ENCODE measurements at regions not wholly inside any gene's neighbourhood (a gene's known extent, or its start where the extent isn't known, plus 50 kb on each side); places are given as distances from the start of the nearest gene placed in this dataset.

DNA sequence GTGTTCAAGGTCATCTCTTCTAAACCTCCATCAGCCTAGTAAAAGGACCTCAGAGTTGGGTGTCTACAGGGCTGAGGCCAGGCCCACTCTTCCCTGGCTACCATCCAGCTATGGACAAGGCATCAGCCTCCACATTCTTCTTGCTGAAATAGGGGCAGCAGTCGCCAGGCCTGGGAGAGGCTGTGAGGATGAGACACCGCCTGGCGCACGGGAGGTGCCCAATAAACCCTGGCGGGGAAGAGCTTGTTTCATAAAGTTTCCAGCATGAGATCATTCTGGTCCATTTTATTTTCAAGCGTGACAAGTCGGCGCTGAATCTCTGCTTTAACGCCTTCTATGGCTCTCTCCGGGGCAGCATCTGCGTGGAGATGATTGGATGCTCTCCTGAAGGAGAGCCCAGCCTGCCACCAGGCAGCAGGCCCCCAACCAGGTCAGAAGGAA lies 153.4 kb downstream of the OLFM1 start:
- 74 to 85% methylated on average over 11 of the region's 11 CpGs for WGBS, 2 donors
- DNase-seq (ENCODE audit: low spot score in 2 of 2), result no peak
- no peak overlapping the region for H3K4me3 ChIP-seq (ENCODE audit: low read depth, poor library complexity, severe bottlenecking)
- TF ChIP-seq POLR2A (IDR thresholded peaks at IDR 0.05), result no peak
- intact Hi-C loops (cut with DNase I; ENCODE audit: low total_unique reads), result no loop called here

DNA sequence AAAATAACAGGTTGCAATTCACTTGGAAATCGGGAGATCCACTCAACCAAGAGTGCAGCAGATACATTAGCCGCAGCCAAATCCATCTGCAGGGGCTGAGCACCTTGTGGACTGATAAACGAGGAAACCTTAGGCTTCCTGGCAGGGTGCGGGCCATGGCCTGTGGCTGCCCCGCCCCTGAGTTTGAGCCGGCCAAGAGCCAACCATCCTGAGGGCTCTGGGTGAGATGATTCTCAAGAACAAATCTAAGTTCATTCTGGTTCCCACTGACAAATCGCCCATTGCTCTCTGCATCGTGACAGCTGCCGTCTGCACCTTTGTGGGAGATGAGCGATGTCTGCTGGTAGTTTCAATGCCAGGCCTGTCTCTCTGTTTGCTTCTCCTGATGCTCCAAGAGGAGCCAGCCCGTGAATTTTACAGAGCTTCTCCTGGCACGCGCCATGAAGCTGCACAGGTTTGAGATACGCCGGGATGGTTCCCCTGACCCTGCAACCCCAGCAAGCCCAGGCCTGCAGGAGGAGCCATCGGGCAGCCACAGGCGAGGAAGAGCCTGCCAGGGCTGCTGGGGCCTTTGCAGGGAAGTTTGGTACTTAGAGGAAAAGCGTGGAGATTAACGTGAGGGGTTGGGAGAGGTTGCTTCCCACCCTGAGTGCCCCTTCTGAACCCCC lies 154.0 kb downstream of the OLFM1 start:
- TF ChIP-seq, protein P1, sequence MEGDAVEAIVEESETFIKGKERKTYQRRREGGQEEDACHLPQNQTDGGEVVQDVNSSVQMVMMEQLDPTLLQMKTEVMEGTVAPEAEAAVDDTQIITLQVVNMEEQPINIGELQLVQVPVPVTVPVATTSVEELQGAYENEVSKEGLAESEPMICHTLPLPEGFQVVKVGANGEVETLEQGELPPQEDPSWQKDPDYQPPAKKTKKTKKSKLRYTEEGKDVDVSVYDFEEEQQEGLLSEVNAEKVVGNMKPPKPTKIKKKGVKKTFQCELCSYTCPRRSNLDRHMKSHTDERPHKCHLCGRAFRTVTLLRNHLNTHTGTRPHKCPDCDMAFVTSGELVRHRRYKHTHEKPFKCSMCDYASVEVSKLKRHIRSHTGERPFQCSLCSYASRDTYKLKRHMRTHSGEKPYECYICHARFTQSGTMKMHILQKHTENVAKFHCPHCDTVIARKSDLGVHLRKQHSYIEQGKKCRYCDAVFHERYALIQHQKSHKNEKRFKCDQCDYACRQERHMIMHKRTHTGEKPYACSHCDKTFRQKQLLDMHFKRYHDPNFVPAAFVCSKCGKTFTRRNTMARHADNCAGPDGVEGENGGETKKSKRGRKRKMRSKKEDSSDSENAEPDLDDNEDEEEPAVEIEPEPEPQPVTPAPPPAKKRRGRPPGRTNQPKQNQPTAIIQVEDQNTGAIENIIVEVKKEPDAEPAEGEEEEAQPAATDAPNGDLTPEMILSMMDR (IDR thresholded peaks at IDR 0.05), result no peak
- TF ChIP-seq POLR2A (IDR thresholded peaks at IDR 0.05), result no peak
- WGBS, 2 donors, result 45 to 51% methylated on average over 19 of the region's 19 CpGs
- no peak for DNase-seq (ENCODE audit: low spot score in 2 of 2)
- no peak overlapping the region for H3K4me3 ChIP-seq (ENCODE audit: low read depth, poor library complexity, severe bottlenecking)
- intact Hi-C loops (cut with DNase I; ENCODE audit: low total_unique reads), result no loop called here

DNA sequence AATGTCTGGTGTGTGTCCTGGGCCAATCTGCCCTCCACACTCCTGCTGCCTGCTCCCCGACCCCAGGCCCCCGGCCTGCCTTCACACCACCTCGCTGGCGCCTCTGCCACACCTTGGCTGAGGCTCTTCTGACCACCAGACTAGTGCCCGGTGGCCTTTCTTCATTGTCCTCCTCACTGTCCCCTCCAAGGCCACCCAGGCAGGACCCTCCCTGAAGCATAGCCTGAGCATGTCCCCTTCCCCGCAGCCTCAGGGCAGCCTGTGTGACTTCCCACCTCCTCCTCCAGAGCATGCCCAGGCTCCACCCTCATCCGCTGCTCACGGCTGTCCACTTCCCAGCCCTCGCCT lies 154.6 kb downstream of the OLFM1 start:
- no peak overlapping the region for H3K4me3 ChIP-seq (ENCODE audit: low read depth, poor library complexity, severe bottlenecking)
- TF ChIP-seq, protein P1 (IDR thresholded peaks at IDR 0.05), result no peak
- no peak for TF ChIP-seq POLR2A (IDR thresholded peaks at IDR 0.05)
- 77 to 78% methylated on average over 9 of the region's 9 CpGs for WGBS, 2 donors
- intact Hi-C loops (cut with DNase I; ENCODE audit: low total_unique reads), result no loop called here
- DNase-seq (ENCODE audit: low spot score in 2 of 2), result no peak

DNA sequence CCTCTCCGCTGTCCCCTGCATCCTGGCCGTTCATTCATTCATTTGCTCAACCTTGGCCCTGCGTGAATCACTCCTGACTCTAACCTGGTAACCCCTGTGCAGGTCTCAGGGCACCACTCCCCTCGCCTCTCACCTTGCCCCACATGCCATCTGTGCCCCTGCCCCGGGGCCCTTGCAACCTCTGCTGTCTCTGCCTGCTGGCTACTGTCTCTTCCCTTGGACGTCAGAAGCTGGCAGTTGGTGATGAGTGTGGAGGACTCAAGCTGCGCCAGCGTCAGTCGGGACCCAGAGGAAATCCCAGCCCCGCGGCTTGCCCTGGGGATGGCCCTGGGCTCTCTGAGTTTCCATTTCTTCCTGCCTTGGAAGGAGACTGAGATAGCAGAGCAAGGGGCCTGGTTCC lies 154.9 kb downstream of the OLFM1 start:
- WGBS, 2 donors, result 77 to 78% methylated on average over 11 of the region's 11 CpGs
- no peak overlapping the region for H3K4me3 ChIP-seq (ENCODE audit: low read depth, poor library complexity, severe bottlenecking)
- TF ChIP-seq POLR2A (IDR thresholded peaks at IDR 0.05), result no peak
- intact Hi-C loops (cut with DNase I; ENCODE audit: low total_unique reads), result no loop called here
- no peak for DNase-seq (ENCODE audit: low spot score in 2 of 2)

DNA sequence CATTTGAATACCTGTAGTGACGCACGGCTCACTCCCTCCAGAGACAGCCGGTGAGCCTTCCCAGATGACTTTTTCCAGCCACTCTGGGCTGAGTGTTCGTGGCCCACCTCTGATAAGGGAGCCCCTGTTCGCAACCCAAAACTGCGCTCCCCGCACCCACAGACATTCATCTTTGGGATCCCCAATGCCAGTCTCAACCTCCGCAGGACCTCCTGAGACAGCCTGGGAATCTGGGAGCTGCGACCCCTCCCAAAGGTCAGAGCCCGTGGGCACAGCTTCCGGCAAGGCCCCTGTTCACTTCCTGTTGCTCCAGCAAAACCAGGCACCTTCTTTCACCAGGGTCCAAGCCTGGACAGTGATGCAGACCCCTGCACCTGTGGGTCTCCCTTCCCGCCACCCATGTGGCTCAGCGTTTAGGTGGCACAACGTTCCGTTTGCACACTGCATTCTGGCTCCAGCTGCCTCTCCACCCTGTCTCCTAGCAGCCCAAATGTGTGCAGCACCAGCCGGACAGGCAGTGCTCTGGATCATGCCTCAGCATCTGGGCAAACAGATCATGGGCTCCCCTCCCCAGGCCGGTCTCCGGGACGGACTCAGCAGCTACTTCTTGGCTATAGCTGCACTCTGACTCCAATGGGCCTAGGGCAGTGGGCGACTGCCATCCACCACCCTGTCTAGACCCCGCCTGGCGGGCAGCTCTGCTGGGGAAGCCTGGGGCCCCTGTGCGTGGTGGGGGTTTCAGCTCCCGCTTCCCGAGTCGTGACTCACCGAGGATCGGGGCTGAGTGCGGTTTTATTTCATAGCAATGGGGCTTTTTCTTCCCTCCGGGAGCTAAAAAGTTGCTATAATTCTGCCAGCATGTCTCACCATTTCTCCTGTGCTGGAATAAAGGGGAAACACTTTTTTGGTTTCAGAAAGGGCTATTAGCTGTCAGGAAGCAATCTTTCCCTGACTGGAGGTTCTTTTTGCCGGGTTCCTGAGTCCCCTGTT lies 156.0 kb downstream of the OLFM1 start:
- TF ChIP-seq, protein P1 (IDR thresholded peaks at IDR 0.05), result no peak
- no peak for TF ChIP-seq POLR2A (IDR thresholded peaks at IDR 0.05)
- WGBS, 2 donors, result 49 to 60% methylated on average over 24 to 31 of the region's 31 CpGs
- no peak for DNase-seq (ENCODE audit: low spot score in 2 of 2)
- no peak overlapping the region for H3K4me3 ChIP-seq (ENCODE audit: low read depth, poor library complexity, severe bottlenecking)
- intact Hi-C loops (cut with DNase I; ENCODE audit: low total_unique reads), result no loop called here

DNA sequence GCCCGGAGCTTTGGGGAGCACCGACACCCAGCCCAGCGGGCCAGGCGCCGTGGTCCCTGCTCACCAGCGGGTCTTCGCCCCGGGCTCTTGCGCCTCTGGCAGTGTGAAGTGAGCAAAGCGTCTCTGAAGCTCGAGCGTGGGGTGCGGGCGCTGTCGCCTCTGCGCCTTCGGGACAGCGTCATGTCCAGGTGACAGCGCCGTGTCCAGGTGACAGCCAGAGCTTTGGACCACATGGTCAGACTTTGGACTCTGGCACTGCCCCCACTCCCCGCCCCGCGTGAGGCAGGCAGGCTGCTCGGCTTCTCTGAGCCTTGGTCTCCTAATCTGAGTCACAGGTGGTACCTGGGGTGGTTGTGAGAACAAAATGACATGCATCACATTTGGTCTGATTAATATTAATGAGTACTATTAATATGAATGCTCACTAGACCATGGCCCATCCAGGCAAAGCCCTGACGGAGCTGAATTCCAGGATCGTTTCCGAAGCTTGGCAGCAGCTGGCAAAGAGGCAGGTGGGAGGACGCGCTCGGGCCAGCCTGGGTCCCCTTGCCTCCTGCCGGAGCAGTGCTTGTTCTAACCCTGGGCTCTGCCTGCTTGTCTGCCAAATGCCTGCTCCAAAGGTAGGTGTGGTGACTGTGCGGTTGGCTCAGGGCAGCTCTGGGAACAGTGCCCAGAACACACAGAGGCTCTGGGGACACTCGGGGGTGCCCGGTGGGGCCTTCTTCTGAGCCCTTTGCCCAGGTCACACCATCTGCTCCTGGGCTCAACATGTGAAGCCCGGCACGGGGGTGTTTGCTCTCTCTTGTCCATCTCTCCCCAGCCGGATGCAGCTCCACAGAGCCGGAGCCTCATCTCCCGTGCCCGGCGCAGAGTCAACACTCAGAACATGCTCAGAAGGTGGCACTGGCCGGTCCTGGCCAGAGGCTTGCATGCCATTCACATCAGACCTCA lies 157.1 kb downstream of the OLFM1 start:
- WGBS, 2 donors, result 54 to 61% methylated on average over 31 to 38 of the region's 42 CpGs
- intact Hi-C loops (cut with DNase I; ENCODE audit: low total_unique reads), result no loop called here
- DNase-seq (ENCODE audit: low spot score in 2 of 2), result no peak
- TF ChIP-seq, protein P1 (IDR thresholded peaks at IDR 0.05), result no peak
- TF ChIP-seq POLR2A (IDR thresholded peaks at IDR 0.05), result no peak
- H3K4me3 ChIP-seq (ENCODE audit: low read depth, poor library complexity, severe bottlenecking), result no peak overlapping the region
